Fibroblast of the aortic adventitia (primary cell): ENCODE measurements at regions not wholly inside any gene's neighbourhood (a gene's known extent, or its start where the extent isn't known, plus 50 kb on each side); places are given as distances from the start of the nearest gene placed in this dataset.

Source experiments
- DNase-seq: peaks from one replicate; pipeline ENCODE4 v3.0.0-alpha.2; 2010; ENCODE audit warnings: low read depth
- H3K4me3 ChIP-seq: 2 replicates; pipeline ENCODE4 v1.5.1; 2011; ENCODE audit warnings: low read depth, mild to moderate bottlenecking, control low read depth, low read length, moderate library complexity
- CTCF ChIP-seq: IDR thresholded peaks from 2 replicates; pipeline ENCODE4 v1.5.1; 2011; ENCODE audit warnings: mild to moderate bottlenecking, low read length, control low read depth, inconsistent platforms; ENCODE audit not compliant: insufficient read depth

GRCh38 chr13:68124437-68125086, 894.4 kb upstream of the PCDH9 start:
- no peak overlapping the region for H3K4me3 ChIP-seq
- DNase-seq = no peak
- TF ChIP-seq CTCF = no peak

- no peak for DNase-seq
- TF ChIP-seq CTCF = no peak
- H3K4me3 ChIP-seq = no peak overlapping the region
Measured at GRCh38 chr13:68110178-68110768, 880.1 kb upstream of the PCDH9 start.

- no peak overlapping the region for H3K4me3 ChIP-seq
- no peak for TF ChIP-seq CTCF
- no peak for DNase-seq
Measured at GRCh38 chr13:68107667-68108066, 877.5 kb upstream of the PCDH9 start.

GRCh38 chr13:68099631-68100030, 869.5 kb upstream of the PCDH9 start:
- H3K4me3 ChIP-seq = no peak overlapping the region
- TF ChIP-seq CTCF = no peak
- peak; percentile 0 for DNase-seq

- TF ChIP-seq CTCF = no peak
- DNase-seq = no peak
Measured at GRCh38 chr13:68081061-68081460, 850.9 kb upstream of the PCDH9 start.

GRCh38 chr13:68078874-68079273, 848.7 kb upstream of the PCDH9 start:
- no peak for DNase-seq
- TF ChIP-seq CTCF = no peak
- no peak overlapping the region for H3K4me3 ChIP-seq

More at GRCh38 chr13:68081061-68081460, 850.9 kb upstream of the PCDH9 start:
- H3K4me3 ChIP-seq = no peak overlapping the region
